DOHH2 (cell line): ENCODE measurements at regions not wholly inside any gene's neighbourhood (a gene's known extent, or its start where the extent isn't known, plus 50 kb on each side); places are given as distances from the start of the nearest gene placed in this dataset.

Source experiments
- EZH2phosphoT487 ChIP-seq: fragments of 200-600 bp; sonication (generic); IDR thresholded peaks from 2 replicates; pipeline ENCODE4 v1.6.1; 2017; ENCODE audit warnings: borderline replicate concordance, mild to moderate bottlenecking, antibody characterized with exemption, low read length, moderate library complexity, mixed read lengths
- TF ChIP-seq, protein P1 (sequence below): fragments of 200-600 bp; sonication (generic); IDR thresholded peaks from one replicate; pipeline ENCODE4 v1.5.1; 2014; ENCODE audit warnings: antibody characterized with exemption, mild to moderate bottlenecking, low read depth, low read length; ENCODE audit not compliant: poor library complexity, severe bottlenecking

DNA sequence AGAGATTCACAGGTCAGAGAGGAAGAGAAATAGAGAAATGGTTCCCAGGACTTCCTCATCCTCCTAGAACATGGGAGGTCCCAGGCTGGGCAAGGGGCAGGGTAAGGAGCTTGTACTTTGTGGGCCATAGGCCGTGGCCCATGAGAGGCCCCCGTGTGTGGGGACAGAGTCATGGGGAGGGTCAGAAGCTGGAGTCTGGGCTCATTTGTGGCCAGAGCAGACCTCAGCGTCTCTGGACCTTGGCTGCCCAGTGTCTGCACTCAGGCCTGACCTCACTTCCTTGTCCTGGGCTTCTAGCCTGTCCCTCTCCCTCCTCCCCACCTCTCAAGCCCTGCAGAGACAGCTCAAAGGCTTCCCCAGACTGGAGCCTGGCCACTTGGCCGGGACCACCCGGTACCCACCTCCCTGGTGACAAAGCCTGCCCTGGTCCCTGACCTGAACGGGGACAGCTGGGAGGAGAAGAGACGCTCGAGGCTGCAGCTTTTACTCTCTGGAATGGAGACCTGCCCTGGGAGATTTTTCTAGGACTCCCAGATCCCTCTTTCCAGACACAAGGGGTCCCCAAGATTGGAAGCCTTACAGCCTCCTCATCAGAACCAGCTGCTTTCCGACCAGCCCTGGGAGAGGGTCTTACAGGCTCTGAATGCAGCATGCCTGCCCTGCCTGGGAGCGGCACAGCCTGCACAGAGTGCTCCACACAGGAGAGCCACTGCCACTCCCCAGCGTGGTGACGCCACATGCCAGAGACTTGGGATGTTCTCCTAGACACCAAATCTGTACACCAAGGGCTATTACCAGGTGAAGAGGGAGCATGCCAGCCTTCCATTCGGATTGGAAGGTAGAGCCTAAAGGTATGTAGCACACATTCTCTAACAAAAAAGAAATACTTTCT is 569.0 kb upstream of the B3GAT1 start:
- TF ChIP-seq, protein P1, sequence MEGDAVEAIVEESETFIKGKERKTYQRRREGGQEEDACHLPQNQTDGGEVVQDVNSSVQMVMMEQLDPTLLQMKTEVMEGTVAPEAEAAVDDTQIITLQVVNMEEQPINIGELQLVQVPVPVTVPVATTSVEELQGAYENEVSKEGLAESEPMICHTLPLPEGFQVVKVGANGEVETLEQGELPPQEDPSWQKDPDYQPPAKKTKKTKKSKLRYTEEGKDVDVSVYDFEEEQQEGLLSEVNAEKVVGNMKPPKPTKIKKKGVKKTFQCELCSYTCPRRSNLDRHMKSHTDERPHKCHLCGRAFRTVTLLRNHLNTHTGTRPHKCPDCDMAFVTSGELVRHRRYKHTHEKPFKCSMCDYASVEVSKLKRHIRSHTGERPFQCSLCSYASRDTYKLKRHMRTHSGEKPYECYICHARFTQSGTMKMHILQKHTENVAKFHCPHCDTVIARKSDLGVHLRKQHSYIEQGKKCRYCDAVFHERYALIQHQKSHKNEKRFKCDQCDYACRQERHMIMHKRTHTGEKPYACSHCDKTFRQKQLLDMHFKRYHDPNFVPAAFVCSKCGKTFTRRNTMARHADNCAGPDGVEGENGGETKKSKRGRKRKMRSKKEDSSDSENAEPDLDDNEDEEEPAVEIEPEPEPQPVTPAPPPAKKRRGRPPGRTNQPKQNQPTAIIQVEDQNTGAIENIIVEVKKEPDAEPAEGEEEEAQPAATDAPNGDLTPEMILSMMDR = no peak
- no peak for TF ChIP-seq EZH2phosphoT487
